ENCODE measurements at regions not wholly inside any gene's neighbourhood (a gene's known extent, or its start where the extent isn't known, plus 50 kb on each side); places are given as distances from the start of the nearest gene placed in this dataset.

DNA sequence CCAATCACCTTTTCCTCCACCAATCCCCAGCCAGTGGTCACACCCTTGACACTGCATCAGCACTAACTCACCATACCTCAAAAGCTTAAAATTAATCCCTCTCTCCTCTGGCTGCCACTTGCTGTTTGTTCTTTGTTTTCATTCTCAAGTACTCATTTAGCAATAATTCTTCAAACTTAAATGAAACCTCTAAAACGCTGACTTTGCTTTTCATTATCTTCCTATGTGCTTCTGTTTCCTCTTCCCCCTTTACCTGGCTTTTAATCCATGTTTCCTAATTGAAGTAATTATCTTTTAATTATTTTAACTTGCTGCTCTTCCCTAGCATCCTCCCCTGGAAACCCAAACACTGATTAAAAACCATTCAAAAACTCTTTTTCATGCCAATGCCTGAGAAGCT lies 348.9 kb upstream of the MEOX2 start:
- H3K4me3 ChIP-seq (ENCODE audit: low read depth, low read length) = no peak overlapping the region
- H3K27ac ChIP-seq = no peak overlapping the region
- no peaks in the 10 kb centered on the region for H3K36me3 ChIP-seq (replicated peaks)
- H3K27me3 ChIP-seq (replicated peaks) = no peaks in the 10 kb centered on the region
- in situ Hi-C loops (cut with HindIII; ENCODE audit: low pct_ligation_motif_present, low sequenced_read_pairs) = no loop called here
- no peak for TF ChIP-seq CTCF (IDR thresholded peaks at IDR 0.05; ENCODE audit: low read depth, low read length, missing control alignments)
- DNase-seq = no peak

- Histone ChIP-seq H3K27ac (no peak overlapping the region), H3K36me3 (replicated peaks) (no peaks in the 10 kb centered on the region), H3K27me3 (replicated peaks) (no peaks in the 10 kb centered on the region), H3K4me3 (ENCODE audit: low read depth, low read length) (no peak overlapping the region)
- in situ Hi-C loops (cut with HindIII; ENCODE audit: low pct_ligation_motif_present, low sequenced_read_pairs) = no loop called here
- no peak for DNase-seq
- TF ChIP-seq CTCF (IDR thresholded peaks at IDR 0.05; ENCODE audit: low read depth, low read length, missing control alignments) = no peak
These were observed 348.4 kb upstream of the MEOX2 start for GRCh38 chr7:16034866-16035265.

GRCh38 chr7:16034353-16034752 lies 347.9 kb upstream of the MEOX2 start:
- Histone ChIP-seq H3K27ac (no peak overlapping the region), H3K36me3 (replicated peaks) (no peaks in the 10 kb centered on the region), H3K4me3 (ENCODE audit: low read depth, low read length) (no peak overlapping the region), H3K27me3 (replicated peaks) (no peaks in the 10 kb centered on the region)
- peak; percentile 29 for DNase-seq
- TF ChIP-seq CTCF (IDR thresholded peaks at IDR 0.05; ENCODE audit: low read depth, low read length, missing control alignments) = no peak
- in situ Hi-C loops (cut with HindIII; ENCODE audit: low pct_ligation_motif_present, low sequenced_read_pairs) = no loop called here

GRCh38 chr7:16033233-16033632 lies 346.8 kb upstream of the MEOX2 start:
- Histone ChIP-seq H3K27me3 (replicated peaks) (no peaks in the 10 kb centered on the region), H3K27ac (no peak overlapping the region), H3K36me3 (replicated peaks) (no peaks in the 10 kb centered on the region), H3K4me3 (ENCODE audit: low read depth, low read length) (no peak overlapping the region)
- DNase-seq = no peak
- TF ChIP-seq CTCF (IDR thresholded peaks at IDR 0.05; ENCODE audit: low read depth, low read length, missing control alignments) = no peak
- in situ Hi-C loops (cut with HindIII; ENCODE audit: low pct_ligation_motif_present, low sequenced_read_pairs) = no loop called here

GRCh38 chr7:16028636-16029035 lies 342.2 kb upstream of the MEOX2 start:
- Histone ChIP-seq H3K4me3 (ENCODE audit: low read depth, low read length) (no peak overlapping the region), H3K36me3 (replicated peaks) (no peaks in the 10 kb centered on the region), H3K27ac (no peak overlapping the region), H3K27me3 (replicated peaks) (no peaks in the 10 kb centered on the region)
- no peak for DNase-seq
- in situ Hi-C loops (cut with HindIII; ENCODE audit: low pct_ligation_motif_present, low sequenced_read_pairs) = no loop called here
- no peak for TF ChIP-seq CTCF (IDR thresholded peaks at IDR 0.05; ENCODE audit: low read depth, low read length, missing control alignments)

- TF ChIP-seq CTCF (IDR thresholded peaks at IDR 0.05; ENCODE audit: low read depth, low read length, missing control alignments) = no peak
- in situ Hi-C loops (cut with HindIII; ENCODE audit: low pct_ligation_motif_present, low sequenced_read_pairs) = no loop called here
- H3K27ac ChIP-seq = peak overlapping the region; percentile 54
- no peak overlapping the region for H3K4me3 ChIP-seq (ENCODE audit: low read depth, low read length)
- DNase-seq = peak; percentile 64
- no peaks in the 10 kb centered on the region for H3K36me3 ChIP-seq (replicated peaks)
- no peaks in the 10 kb centered on the region for H3K27me3 ChIP-seq (replicated peaks)
These were observed 341.6 kb upstream of the MEOX2 start for GRCh38 chr7:16028103-16028502.
